ENCODE measurements at regions not wholly inside any gene's neighbourhood (a gene's known extent, or its start where the extent isn't known, plus 50 kb on each side); places are given as distances from the start of the nearest gene placed in this dataset.

GRCh38 chr14:104334424-104335161, 196.2 kb downstream of the KIF26A start:
- no peak for ATAC-seq
- CTCF ChIA-PET (ENCODE audit: low intra/inter-chr PET ratio) = no interaction called here
- no peaks in the 10 kb centered on the region for H3K9me3 ChIP-seq (replicated peaks; ENCODE audit: control insufficient read depth, insufficient read depth, low read depth, low read length)
- no peak for TF ChIP-seq PYGO2 (tag; IDR thresholded peaks at IDR 0.05)
- no peak for TF ChIP-seq ZNF212 (CRISPR knock-in tag; IDR thresholded peaks at IDR 0.05)
- no peak for TF ChIP-seq ZNF146 (CRISPR knock-in tag; IDR thresholded peaks at IDR 0.05; ENCODE audit: unreplicated experiment)
- no peak for TF ChIP-seq IRF2 (CRISPR knock-in tag; IDR thresholded peaks at IDR 0.05)
- TF ChIP-seq THAP12 (CRISPR knock-in tag; IDR thresholded peaks at IDR 0.05) = no peak
- no peak for TF ChIP-seq MCM2 (IDR thresholded peaks at IDR 0.05; ENCODE audit: low read depth)
- no peak for TF ChIP-seq NCOR1 (IDR thresholded peaks at IDR 0.05)
- no peak for TF ChIP-seq MXD1 (CRISPR knock-in tag; IDR thresholded peaks at IDR 0.05; ENCODE audit: borderline replicate concordance, poor library complexity, severe bottlenecking)
- TF ChIP-seq ZZZ3 (IDR thresholded peaks at IDR 0.05) = no peak
- TF ChIP-seq RFX7 (CRISPR knock-in tag; IDR thresholded peaks at IDR 0.05) = no peak
- no peak for TF ChIP-seq ZNF395 (CRISPR knock-in tag; IDR thresholded peaks at IDR 0.05)
- TF ChIP-seq GTF2A2 (tag; IDR thresholded peaks at IDR 0.05) = no peak
- TF ChIP-seq E2F3 (CRISPR knock-in tag; IDR thresholded peaks at IDR 0.05) = no peak
- TF ChIP-seq BACH1 (tag; IDR thresholded peaks at IDR 0.05) = no peak
- no peaks in the 10 kb centered on the region for H4K20me1 ChIP-seq (replicated peaks; ENCODE audit: control insufficient read depth, insufficient read depth, low read length)
- no peak overlapping the region for H2AFZ ChIP-seq (ENCODE audit: low read depth, low read length)
- WGBS (ENCODE audit: insufficient coverage, low coverage, missing lambda C conversion rate) = 2% methylated on average over 25 of the region's 31 CpGs
- no peaks in the 10 kb centered on the region for H3K4me1 ChIP-seq (replicated peaks in 1 of 2; ENCODE audit: control insufficient read depth in 2 of 2, insufficient read depth in 2 of 2, low read length in 2 of 2)
- no peaks in the 10 kb centered on the region for H3K79me2 ChIP-seq (ENCODE audit: control insufficient read depth, insufficient read depth, low read length)
- H3K36me3 ChIP-seq (ENCODE audit: control insufficient read depth, insufficient read depth, low read length) = no peaks in the 10 kb centered on the region
- no peak for FAIRE-seq
- H3K27me3 ChIP-seq (ENCODE audit: control insufficient read depth in 2 of 2, insufficient read depth in 2 of 2, low read length in 2 of 2) = peaks cover 0 to 4% of the 10 kb centered on the region in 2 experiments; a peak in 1 of 5 replicates
- no peak overlapping the region for H3K27ac ChIP-seq (ENCODE audit: extremely low read depth, low read depth, low read length)
- BruUV-seq (replicated peaks) = no TSS peak
- in situ Hi-C loops (cut with MboI) = no loop called here
- no peak overlapping the region for H3K9ac ChIP-seq (ENCODE audit: insufficient read depth in 1 of 2, low read depth in 2 of 2, low read length in 2 of 2)
- POLR2A ChIA-PET = no interaction called here
- peaks cover 3% of the 10 kb centered on the region for H3K9me1 ChIP-seq (ENCODE audit: control insufficient read depth, insufficient read depth, low read length)
- no peak overlapping the region for H3K4me2 ChIP-seq (ENCODE audit: insufficient read depth, low read length)
- intact Hi-C loops (cut with micrococcal nuclease) = no loop called here
- no peak for DNase-seq (ENCODE audit: extremely low read depth in 1 of 4, low spot score in 3 of 4)
- H3K4me3 ChIP-seq = no peak overlapping the region

Data from K562 (cell line).